HG02885 (cell line): ENCODE measurements at regions not wholly inside any gene's neighbourhood (a gene's known extent, or its start where the extent isn't known, plus 50 kb on each side); places are given as distances from the start of the nearest gene placed in this dataset.
"Not testable (repeated sequence)": the region's sequence is repeated elsewhere in the genome, so short reads cannot be mapped to it uniquely, and the experiment has no call there.

Experiments
- ATAC-seq: cut with Tn5 transposase; IDR thresholded peaks from one replicate; pipeline ENCODE4 v1.9.1; 2021; ENCODE audit warnings: mild to moderate bottlenecking; ENCODE audit not compliant: unreplicated experiment, poor library complexity

- no peak for ATAC-seq
These were observed 50.8 kb upstream of the BOD1L1 start for GRCh38 chr4:13678186-13678924.

GRCh38 chr4:13681570-13681969 lies 54.0 kb upstream of the BOD1L1 start:
- ATAC-seq: no peak

- no peak for ATAC-seq
These were observed 66.7 kb upstream of the BOD1L1 start for GRCh38 chr4:13694256-13694655.

GRCh38 chr4:13698296-13698695 lies 70.8 kb upstream of the BOD1L1 start:
- ATAC-seq: no peak

GRCh38 chr4:13700021-13700857 lies 72.7 kb upstream of the BOD1L1 start:
- ATAC-seq: no peak

- ATAC-seq: not testable (repeated sequence)
These were observed 73.3 kb upstream of the BOD1L1 start for GRCh38 chr4:13700858-13701140.

- ATAC-seq: no peak
These were observed 74.5 kb upstream of the BOD1L1 start for GRCh38 chr4:13701937-13702446.

GRCh38 chr4:13703096-13703495 lies 75.6 kb upstream of the BOD1L1 start:
- no peak for ATAC-seq

GRCh38 chr4:13704035-13704434 lies 76.5 kb upstream of the BOD1L1 start:
- ATAC-seq: no peak

GRCh38 chr4:13704761-13705160 lies 77.2 kb upstream of the BOD1L1 start:
- no peak for ATAC-seq

- ATAC-seq: no peak
These were observed 78.1 kb upstream of the BOD1L1 start for GRCh38 chr4:13705521-13706041.

- no peak for ATAC-seq
These were observed 78.6 kb upstream of the BOD1L1 start for GRCh38 chr4:13706120-13706519.

- ATAC-seq: no peak
These were observed 79.2 kb upstream of the BOD1L1 start for GRCh38 chr4:13706716-13707115.

- ATAC-seq: no peak
These were observed 82.8 kb upstream of the BOD1L1 start for GRCh38 chr4:13710246-13710885.

- no peak for ATAC-seq
These were observed 83.8 kb upstream of the BOD1L1 start for GRCh38 chr4:13711233-13711785.

GRCh38 chr4:13721894-13722293 lies 94.4 kb upstream of the BOD1L1 start:
- ATAC-seq: no peak

GRCh38 chr4:13722649-13723048 lies 95.1 kb upstream of the BOD1L1 start:
- no peak for ATAC-seq

- no peak for ATAC-seq
These were observed 101.2 kb upstream of the BOD1L1 start for GRCh38 chr4:13728761-13729160.

GRCh38 chr4:13731019-13731418 lies 103.5 kb upstream of the BOD1L1 start:
- ATAC-seq: no peak

GRCh38 chr4:13733817-13734216 lies 106.3 kb upstream of the BOD1L1 start:
- ATAC-seq: no peak

GRCh38 chr4:13750594-13750993 lies 123.1 kb upstream of the BOD1L1 start:
- no peak for ATAC-seq
